ENCODE measurements at regions not wholly inside any gene's neighbourhood (a gene's known extent, or its start where the extent isn't known, plus 50 kb on each side); places are given as distances from the start of the nearest gene placed in this dataset.
"Not testable (repeated sequence)": the region's sequence is repeated elsewhere in the genome, so short reads cannot be mapped to it uniquely, and the experiment has no call there.

DNA sequence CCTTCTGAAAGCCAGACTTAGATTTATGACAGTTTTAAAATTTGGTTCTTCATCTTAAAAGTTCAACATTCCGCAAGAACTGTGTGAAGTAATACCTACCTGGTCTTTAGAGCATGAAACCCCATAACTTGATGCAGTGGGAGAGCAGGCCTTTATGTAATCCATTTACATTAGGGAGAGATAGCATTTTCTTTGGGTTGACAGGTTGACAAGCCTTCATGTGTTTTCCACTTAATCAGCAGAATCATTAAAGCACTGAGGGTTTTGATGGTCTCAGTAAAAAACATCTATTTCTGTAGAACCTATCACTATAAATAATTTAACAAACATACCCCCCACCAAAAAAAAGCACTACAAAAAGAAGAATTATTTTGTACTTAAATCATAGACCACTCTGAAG, 121.6 kb upstream of the KIF2A start:
- TF ChIP-seq, protein P1, sequence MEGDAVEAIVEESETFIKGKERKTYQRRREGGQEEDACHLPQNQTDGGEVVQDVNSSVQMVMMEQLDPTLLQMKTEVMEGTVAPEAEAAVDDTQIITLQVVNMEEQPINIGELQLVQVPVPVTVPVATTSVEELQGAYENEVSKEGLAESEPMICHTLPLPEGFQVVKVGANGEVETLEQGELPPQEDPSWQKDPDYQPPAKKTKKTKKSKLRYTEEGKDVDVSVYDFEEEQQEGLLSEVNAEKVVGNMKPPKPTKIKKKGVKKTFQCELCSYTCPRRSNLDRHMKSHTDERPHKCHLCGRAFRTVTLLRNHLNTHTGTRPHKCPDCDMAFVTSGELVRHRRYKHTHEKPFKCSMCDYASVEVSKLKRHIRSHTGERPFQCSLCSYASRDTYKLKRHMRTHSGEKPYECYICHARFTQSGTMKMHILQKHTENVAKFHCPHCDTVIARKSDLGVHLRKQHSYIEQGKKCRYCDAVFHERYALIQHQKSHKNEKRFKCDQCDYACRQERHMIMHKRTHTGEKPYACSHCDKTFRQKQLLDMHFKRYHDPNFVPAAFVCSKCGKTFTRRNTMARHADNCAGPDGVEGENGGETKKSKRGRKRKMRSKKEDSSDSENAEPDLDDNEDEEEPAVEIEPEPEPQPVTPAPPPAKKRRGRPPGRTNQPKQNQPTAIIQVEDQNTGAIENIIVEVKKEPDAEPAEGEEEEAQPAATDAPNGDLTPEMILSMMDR (IDR thresholded peaks at IDR 0.05; ENCODE audit: extremely low read depth, insufficient read depth, missing control alignments), result no peak
- in situ Hi-C loops (cut with MboI; ENCODE audit: low pct_unique_long_range_greater_than_20kb, low sequenced_read_pairs, unreplicated experiment), result no loop called here
- no peak for DNase-seq (ENCODE audit: low spot score)

DNA sequence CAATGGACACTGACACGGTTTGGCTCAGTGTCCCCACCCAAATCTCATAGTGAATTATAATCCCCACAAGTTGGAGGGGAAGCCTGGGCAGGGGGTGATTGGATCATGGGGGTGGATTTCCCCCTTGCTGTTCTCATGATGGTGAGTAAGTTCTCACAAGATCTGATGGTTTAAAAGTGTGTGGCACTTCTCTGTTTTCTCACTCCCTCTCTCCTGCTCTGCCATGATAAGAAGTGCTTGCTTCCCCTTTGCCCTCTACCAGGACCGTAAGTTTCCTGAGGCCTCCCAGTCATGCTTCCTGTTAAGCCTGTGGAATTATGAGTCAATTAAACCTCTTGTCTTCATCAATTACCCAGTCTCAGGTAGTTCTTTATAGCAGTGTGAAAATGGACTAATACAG, 115.8 kb upstream of the KIF2A start:
- DNase-seq (ENCODE audit: low spot score), result no peak
- in situ Hi-C loops (cut with MboI; ENCODE audit: low pct_unique_long_range_greater_than_20kb, low sequenced_read_pairs, unreplicated experiment), result no loop called here
- TF ChIP-seq, protein P1 (IDR thresholded peaks at IDR 0.05; ENCODE audit: extremely low read depth, insufficient read depth, missing control alignments), result no peak

DNA sequence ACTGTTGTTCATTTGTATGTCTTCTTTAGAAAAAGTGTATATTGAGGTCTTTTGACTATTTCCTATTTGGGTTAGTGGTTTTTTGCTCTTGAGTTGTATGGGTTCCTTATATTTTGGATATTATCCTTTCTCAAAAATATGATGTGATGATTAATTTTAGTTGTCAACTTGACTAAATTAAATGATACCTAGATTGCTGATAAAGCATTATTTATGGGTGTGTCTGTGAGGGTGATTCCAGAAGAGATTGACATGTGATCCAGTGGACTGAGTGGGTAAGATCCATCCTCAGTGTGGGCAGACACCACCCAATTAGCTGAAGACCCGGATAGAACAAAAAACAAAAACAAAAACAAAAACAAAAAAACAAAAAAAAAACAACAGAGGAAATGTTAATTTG, 115.1 kb upstream of the KIF2A start:
- TF ChIP-seq, protein P1 (IDR thresholded peaks at IDR 0.05; ENCODE audit: extremely low read depth, insufficient read depth, missing control alignments), result no peak
- in situ Hi-C loops (cut with MboI; ENCODE audit: low pct_unique_long_range_greater_than_20kb, low sequenced_read_pairs, unreplicated experiment), result no loop called here

DNA sequence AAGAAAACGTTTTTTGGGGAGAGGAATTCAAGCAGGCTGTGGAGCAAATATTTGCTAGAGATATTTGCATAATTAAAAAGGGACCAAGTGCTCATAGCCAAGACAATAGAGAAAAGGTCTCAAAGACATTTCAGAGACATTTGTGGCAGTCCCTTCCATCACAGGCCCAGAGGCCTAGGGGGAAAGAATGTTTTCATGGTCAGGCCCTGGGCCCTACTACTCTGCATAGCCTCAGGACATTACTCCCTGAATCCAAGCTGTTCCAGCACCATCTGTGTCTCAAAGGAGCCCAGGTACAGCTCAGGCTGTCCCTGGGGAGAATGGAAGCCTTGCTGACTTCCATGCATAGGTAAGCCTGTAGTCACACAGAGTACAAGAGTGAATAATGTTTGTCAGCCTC, 113.0 kb upstream of the KIF2A start:
- TF ChIP-seq, protein P1 (IDR thresholded peaks at IDR 0.05; ENCODE audit: extremely low read depth, insufficient read depth, missing control alignments), result no peak
- no peak for DNase-seq (ENCODE audit: low spot score)
- in situ Hi-C loops (cut with MboI; ENCODE audit: low pct_unique_long_range_greater_than_20kb, low sequenced_read_pairs, unreplicated experiment), result no loop called here

More for the DNA sequence above, 115.1 kb upstream of the KIF2A start:
- no peak for DNase-seq (ENCODE audit: low spot score)

DNA sequence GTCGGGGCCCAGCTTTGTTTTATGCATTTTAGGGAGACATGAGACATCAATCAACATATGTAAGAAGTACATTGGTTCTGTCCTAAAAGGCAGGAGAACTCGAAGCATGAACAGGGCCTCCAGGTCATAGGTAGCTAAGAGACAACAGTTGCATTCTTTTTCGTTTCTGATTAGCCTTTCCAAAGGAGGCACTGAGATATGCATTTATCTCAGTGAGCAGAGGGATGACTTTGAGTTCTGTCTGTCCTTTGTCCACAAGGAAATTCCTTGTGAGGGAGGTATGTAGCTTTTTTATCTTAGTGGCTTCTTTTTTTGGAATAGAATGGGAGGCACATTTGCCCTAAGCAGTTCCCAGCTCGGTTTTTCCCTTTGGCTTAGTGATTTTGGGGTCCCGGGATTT, 109.5 kb upstream of the KIF2A start:
- in situ Hi-C loops (cut with MboI; ENCODE audit: low pct_unique_long_range_greater_than_20kb, low sequenced_read_pairs, unreplicated experiment); DNase-seq (ENCODE audit: low spot score): not testable (repeated sequence)

DNA sequence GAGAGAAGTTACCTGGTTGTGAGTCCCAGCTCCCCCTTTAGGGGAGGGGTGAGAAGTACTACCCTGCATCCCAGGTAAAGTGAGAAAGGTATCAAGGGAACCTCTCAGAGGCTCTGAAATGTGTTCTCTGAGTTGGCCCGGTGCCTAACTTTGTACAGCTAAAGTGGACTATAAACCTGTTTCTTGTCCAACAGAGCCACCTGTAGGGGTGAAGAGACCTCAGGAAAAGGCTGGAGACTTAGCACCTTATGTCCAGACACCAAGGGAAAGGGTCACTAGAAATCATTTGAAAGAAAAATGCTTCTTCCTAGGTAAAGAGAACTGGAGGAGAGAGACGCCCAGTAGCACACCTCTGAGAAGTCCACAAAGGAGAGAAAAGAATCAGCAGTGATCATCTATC, 108.3 kb upstream of the KIF2A start:
- in situ Hi-C loops (cut with MboI; ENCODE audit: low pct_unique_long_range_greater_than_20kb, low sequenced_read_pairs, unreplicated experiment), result no loop called here
- no peak for DNase-seq (ENCODE audit: low spot score)
- TF ChIP-seq, protein P1 (IDR thresholded peaks at IDR 0.05; ENCODE audit: extremely low read depth, insufficient read depth, missing control alignments), result no peak

DNA sequence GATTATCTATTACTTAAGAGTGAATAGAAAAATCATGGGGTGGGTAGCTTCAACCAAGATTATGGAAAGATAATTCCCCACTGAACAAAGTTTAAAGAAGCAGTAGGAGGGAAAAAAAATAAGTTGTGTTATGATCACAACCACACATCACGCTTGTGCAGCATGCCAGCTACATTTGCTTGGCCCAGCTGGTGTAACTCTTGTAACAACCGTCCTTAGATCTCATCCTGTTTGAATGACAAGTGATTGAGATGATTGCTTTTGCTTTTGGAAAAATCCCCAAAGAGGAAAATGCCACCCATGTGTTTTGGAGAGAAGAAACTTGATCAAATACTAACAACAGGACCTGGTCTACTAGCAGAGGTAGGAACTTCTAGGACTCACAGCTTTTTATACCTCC, 107.6 kb upstream of the KIF2A start:
- in situ Hi-C loops (cut with MboI; ENCODE audit: low pct_unique_long_range_greater_than_20kb, low sequenced_read_pairs, unreplicated experiment), result no loop called here
- DNase-seq (ENCODE audit: low spot score), result no peak
- TF ChIP-seq, protein P1 (IDR thresholded peaks at IDR 0.05; ENCODE audit: extremely low read depth, insufficient read depth, missing control alignments), result no peak

All from GM13977 (cell line).